Fibroblast of lung (primary cell): ENCODE measurements at regions not wholly inside any gene's neighbourhood (a gene's known extent, or its start where the extent isn't known, plus 50 kb on each side); places are given as distances from the start of the nearest gene placed in this dataset.

Experiments used
- DNase-seq, 2 donors: peaks; one replicate each; pipeline versions ENCODE4 v3.0.0 to v3.0.0-alpha.2; 2010; ENCODE audit warnings: low read depth in 2 of 2
- H2AFZ ChIP-seq: 2 replicates; pipeline ENCODE4 v1.5.1; 2012; ENCODE audit warnings: low read length, control low read depth, inconsistent platforms
- H3K27ac ChIP-seq: 2 replicates; pipeline ENCODE4 v1.5.1; 2011; ENCODE audit warnings: low read length, control low read depth; ENCODE audit not compliant: insufficient read depth
- H3K27me3 ChIP-seq: 2 replicates; pipeline ENCODE4 v1.5.1; 2011; ENCODE audit warnings: mild to moderate bottlenecking, low read length; ENCODE audit not compliant: control insufficient read depth, insufficient read depth
- H3K36me3 ChIP-seq: 2 replicates; pipeline ENCODE4 v1.5.1; 2011; ENCODE audit warnings: low read length; ENCODE audit not compliant: control insufficient read depth, insufficient read depth
- H3K4me1 ChIP-seq: 2 replicates; pipeline ENCODE4 v1.5.1; 2011; ENCODE audit warnings: low read length; ENCODE audit not compliant: control insufficient read depth, insufficient read depth; ENCODE audit errors: extremely low read depth
- H3K4me2 ChIP-seq: 2 replicates; pipeline ENCODE4 v1.5.1; 2011; ENCODE audit warnings: low read length, control low read depth; ENCODE audit not compliant: insufficient read depth; ENCODE audit errors: extremely low read depth
- H3K4me3 ChIP-seq, 4 experiments: fragments of 200-600 bp in 1 of 4; sonication (generic) in 1 of 4; replicated peaks in 1 of 4; 2 replicates each; pipeline ENCODE4 v1.5.1; 2011 to 2016; ENCODE audit warnings: low read length in 4 of 4, low read depth in 3 of 4, mild to moderate bottlenecking in 3 of 4, control low read depth in 2 of 4, inconsistent platforms in 1 of 4, mixed read lengths in 1 of 4; ENCODE audit not compliant: insufficient read depth in 1 of 4; ENCODE audit errors: control extremely low read depth in 1 of 4
- H3K79me2 ChIP-seq: 2 replicates; pipeline ENCODE4 v1.5.1; 2012; ENCODE audit warnings: mild to moderate bottlenecking, low read length, inconsistent platforms; ENCODE audit not compliant: control insufficient read depth, insufficient read depth
- H3K9ac ChIP-seq: 2 replicates; pipeline ENCODE4 v1.5.1; 2011; ENCODE audit warnings: mild to moderate bottlenecking, low read length, control low read depth; ENCODE audit not compliant: insufficient read depth
- H3K9me3 ChIP-seq: 2 replicates; pipeline ENCODE4 v1.5.1; 2012; ENCODE audit warnings: low read depth, low read length; ENCODE audit not compliant: control insufficient read depth, insufficient read depth
- H4K20me1 ChIP-seq: 2 replicates; pipeline ENCODE4 v1.5.1; 2011; ENCODE audit warnings: low read length; ENCODE audit not compliant: control insufficient read depth, insufficient read depth; ENCODE audit errors: extremely low read depth
- EZH2 ChIP-seq: IDR thresholded peaks from 2 replicates; pipeline ENCODE4 v1.5.1; 2012; ENCODE audit warnings: low read length, control low read depth, mild to moderate bottlenecking; ENCODE audit errors: missing control alignments
- TF ChIP-seq, protein P1 (sequence below), 2 donors: IDR thresholded peaks in 1 of 2; conservative IDR thresholded peaks in 1 of 2; 1 replicate in 1 of 2; 2 replicates in 1 of 2; pipeline ENCODE4 v1.5.1; 2011 to 2012; ENCODE audit warnings: low read length in 2 of 2, control low read depth in 1 of 2, inconsistent platforms in 1 of 2, low read depth in 1 of 2, mild to moderate bottlenecking in 1 of 2

DNA sequence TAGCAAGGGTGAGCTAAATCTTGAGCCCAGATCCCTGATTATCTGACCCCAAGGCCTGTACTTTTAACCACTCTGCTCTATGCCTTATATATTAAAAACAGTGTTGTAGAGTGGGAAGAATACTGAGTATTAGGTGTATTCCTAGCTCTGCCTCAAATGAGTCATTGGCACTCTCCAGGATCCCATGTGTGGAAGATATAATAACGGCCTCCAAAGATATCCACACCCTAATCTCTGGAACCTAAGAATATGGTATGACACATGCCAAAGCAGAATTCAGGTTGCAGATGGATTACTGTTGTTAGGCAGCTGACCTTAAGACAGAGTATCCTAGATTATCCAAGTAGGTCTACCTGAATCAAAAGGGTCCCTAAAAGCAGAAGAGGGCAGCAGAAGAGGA lies 110.8 kb downstream of the ADRB2 start:
- H3K9ac ChIP-seq: no peak overlapping the region
- no peaks in the 10 kb centered on the region for H4K20me1 ChIP-seq
- no peaks in the 10 kb centered on the region for H3K27me3 ChIP-seq
- no peaks in the 10 kb centered on the region for H3K9me3 ChIP-seq
- H3K27ac ChIP-seq: no peak overlapping the region
- no peak overlapping the region for H3K4me2 ChIP-seq
- DNase-seq: no peak
- H3K36me3 ChIP-seq: no peaks in the 10 kb centered on the region
- no peaks in the 10 kb centered on the region for H3K79me2 ChIP-seq
- H3K4me1 ChIP-seq: no peaks in the 10 kb centered on the region
- no peak for TF ChIP-seq EZH2
- H3K4me3 ChIP-seq: no peak overlapping the region
- no peak overlapping the region for H2AFZ ChIP-seq

DNA sequence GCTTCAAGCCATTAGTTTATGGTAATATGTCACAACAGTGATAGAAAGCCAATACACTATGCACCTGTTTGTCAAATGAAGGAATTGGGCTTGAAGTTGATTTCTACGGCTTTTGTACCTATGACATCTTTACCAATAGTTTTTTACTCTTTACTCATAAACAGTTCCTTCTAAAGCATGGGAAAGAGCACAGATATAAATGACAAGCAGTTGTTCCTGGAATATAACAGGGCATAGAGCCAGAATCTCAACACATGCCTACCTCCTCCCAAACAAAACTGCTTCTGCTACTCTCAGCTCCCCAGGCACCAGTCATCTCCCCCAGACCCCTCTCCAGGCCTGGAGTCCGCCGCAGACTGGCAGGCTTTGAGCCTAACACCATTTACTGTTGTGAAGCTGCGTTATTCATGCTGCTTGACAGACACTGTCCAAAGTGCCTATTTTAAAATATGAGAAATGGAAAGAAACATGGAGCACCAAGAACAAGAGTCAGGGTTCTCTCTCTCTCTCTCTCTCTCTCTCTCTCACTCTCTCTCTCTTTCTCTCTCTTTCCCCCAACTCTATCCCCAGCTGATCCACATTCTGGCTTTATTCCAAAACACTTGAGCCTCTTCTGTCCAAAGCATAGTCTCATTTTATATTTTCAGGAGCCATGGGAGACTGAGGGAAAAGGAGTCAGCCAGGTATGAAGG lies 111.6 kb downstream of the ADRB2 start:
- no peak for DNase-seq
- H3K4me3 ChIP-seq: no peak overlapping the region
- H3K27me3 ChIP-seq: no peaks in the 10 kb centered on the region
- no peaks in the 10 kb centered on the region for H3K36me3 ChIP-seq
- H3K79me2 ChIP-seq: no peaks in the 10 kb centered on the region
- H3K27ac ChIP-seq: no peak overlapping the region
- no peak overlapping the region for H2AFZ ChIP-seq
- TF ChIP-seq, protein P1, sequence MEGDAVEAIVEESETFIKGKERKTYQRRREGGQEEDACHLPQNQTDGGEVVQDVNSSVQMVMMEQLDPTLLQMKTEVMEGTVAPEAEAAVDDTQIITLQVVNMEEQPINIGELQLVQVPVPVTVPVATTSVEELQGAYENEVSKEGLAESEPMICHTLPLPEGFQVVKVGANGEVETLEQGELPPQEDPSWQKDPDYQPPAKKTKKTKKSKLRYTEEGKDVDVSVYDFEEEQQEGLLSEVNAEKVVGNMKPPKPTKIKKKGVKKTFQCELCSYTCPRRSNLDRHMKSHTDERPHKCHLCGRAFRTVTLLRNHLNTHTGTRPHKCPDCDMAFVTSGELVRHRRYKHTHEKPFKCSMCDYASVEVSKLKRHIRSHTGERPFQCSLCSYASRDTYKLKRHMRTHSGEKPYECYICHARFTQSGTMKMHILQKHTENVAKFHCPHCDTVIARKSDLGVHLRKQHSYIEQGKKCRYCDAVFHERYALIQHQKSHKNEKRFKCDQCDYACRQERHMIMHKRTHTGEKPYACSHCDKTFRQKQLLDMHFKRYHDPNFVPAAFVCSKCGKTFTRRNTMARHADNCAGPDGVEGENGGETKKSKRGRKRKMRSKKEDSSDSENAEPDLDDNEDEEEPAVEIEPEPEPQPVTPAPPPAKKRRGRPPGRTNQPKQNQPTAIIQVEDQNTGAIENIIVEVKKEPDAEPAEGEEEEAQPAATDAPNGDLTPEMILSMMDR (conservative IDR thresholded peaks at IDR 0.05 in 1 of 2, IDR thresholded peaks at IDR 0.05 in 1 of 2; ENCODE audit: low read depth in 1 of 2, low read length in 2 of 2): no peak
- no peak for TF ChIP-seq EZH2
- H3K4me1 ChIP-seq: no peaks in the 10 kb centered on the region
- H3K9ac ChIP-seq: no peak overlapping the region
- no peaks in the 10 kb centered on the region for H4K20me1 ChIP-seq
- no peak overlapping the region for H3K4me2 ChIP-seq
- H3K9me3 ChIP-seq: no peaks in the 10 kb centered on the region

DNA sequence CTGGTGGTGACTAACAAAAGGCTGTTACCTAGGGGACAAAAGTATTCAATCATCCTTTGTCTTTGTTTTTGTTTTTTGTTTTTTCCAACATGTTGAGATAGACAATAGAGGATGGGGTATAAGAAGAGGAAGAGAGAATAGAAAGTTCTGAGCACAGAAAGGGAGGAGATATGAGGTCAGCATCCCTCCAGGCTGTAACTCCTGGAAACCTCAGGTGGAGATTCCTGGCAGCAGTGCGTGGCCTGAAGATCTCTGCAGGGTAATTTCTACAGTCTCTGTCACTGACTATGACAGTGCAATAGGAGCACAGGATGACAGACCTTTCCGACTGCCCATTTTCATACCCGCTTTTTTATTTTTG lies 112.1 kb downstream of the ADRB2 start:
- H3K27me3 ChIP-seq: no peaks in the 10 kb centered on the region
- no peak overlapping the region for H3K27ac ChIP-seq
- no peaks in the 10 kb centered on the region for H4K20me1 ChIP-seq
- H3K4me3 ChIP-seq: no peak overlapping the region
- H3K79me2 ChIP-seq: no peaks in the 10 kb centered on the region
- DNase-seq: no peak
- H2AFZ ChIP-seq: no peak overlapping the region
- H3K36me3 ChIP-seq: no peaks in the 10 kb centered on the region
- TF ChIP-seq EZH2: no peak
- TF ChIP-seq, protein P1 (conservative IDR thresholded peaks at IDR 0.05 in 1 of 2, IDR thresholded peaks at IDR 0.05 in 1 of 2; ENCODE audit: low read depth in 1 of 2, low read length in 2 of 2): no peak
- no peak overlapping the region for H3K9ac ChIP-seq
- H3K4me1 ChIP-seq: no peaks in the 10 kb centered on the region
- no peaks in the 10 kb centered on the region for H3K9me3 ChIP-seq
- no peak overlapping the region for H3K4me2 ChIP-seq
